GM18868 (cell line): ENCODE measurements at regions not wholly inside any gene's neighbourhood (a gene's known extent, or its start where the extent isn't known, plus 50 kb on each side); places are given as distances from the start of the nearest gene placed in this dataset.
A peak's percentile ranks its signal among the peaks of the same experiment; 100 is the strongest.
"Not testable (repeated sequence)": the region's sequence is repeated elsewhere in the genome, so short reads cannot be mapped to it uniquely, and the experiment has no call there.

Experiments used
- ATAC-seq: cut with Tn5 transposase; IDR thresholded peaks from one replicate; pipeline ENCODE4 v1.9.1; 2021; ENCODE audit warnings: mild to moderate bottlenecking, moderate library complexity; ENCODE audit not compliant: unreplicated experiment

GRCh38 chr9:66152406-66152805 is 415.5 kb downstream of the FOXD4L4 start:
- ATAC-seq: not testable (repeated sequence)

DNA sequence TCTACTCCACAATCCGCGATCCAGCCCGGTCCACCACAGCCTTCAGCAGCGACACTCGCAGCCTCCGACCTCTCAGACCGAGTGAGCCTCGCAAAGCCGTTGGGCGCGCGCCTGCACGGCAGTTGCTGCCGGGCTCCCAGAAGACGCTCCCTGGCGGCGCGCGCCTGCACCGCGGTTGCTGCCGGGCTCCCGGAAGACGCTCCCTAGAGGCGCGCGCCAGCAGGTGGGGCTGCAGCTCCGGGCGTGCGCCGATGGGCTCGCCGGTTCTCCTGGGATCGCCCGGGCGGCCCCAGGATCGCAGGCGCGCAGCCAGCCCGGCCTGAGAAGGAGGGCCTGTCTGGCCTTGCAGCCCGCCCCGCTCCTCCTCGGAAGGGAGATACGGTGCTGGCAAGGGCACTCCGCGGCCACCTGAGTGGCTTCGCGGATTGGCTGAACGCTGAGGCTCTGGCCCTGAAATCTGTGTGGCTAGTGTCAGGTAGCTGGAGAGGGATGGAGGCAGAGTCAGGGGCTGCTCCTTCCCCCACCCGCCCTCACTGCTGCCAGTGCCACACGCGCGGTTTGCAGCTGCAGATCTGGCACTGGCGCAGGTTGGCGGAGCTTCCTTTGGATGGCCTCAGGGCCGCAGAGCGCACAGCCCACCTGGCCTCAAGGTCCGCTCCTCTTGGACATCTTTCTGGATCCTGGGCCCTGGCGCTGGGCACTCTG is 416.2 kb downstream of the FOXD4L4 start:
- ATAC-seq: peak; percentile 100

- ATAC-seq: not testable (repeated sequence)
These were observed 417.2 kb downstream of the FOXD4L4 start for GRCh38 chr9:66153971-66154691.

DNA sequence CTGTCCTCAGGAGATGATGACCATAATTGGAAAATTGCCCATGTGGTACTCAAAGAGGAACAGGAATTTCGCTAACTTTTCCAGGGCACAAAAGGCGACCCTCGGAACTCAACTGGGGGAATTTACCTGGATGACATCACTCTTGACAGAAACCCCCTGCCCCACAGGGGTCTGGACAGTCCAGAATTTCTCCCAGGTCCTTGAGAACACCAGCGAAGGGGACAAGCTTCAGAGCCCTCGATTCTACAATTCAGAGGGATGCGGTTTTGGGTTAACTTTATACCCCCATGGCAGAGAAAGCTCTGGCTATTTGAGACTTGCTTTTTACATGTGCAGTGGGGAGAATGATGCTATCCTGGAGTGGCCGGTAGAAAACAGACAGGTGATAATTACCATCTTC is 445.4 kb downstream of the FOXD4L4 start:
- not testable (repeated sequence) for ATAC-seq

DNA sequence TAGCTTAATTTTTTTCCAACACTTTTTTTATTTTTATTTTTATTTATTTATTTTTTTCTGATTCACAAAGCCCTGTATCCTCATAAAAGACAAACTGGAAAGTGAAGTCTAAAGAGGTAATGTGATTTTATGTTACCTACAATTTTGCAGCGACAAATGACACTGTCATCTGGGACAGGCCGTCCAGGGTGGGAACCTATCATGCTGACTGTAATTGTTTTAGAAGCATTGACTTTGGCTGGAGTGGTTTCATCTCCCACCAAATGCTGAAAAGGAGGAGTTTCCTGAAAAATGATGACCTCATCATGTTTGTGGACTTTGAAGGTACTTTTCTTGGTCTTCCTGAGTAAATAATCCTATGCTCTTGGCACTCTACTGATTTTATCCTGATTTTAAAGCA is 446.7 kb downstream of the FOXD4L4 start:
- not testable (repeated sequence) for ATAC-seq

DNA sequence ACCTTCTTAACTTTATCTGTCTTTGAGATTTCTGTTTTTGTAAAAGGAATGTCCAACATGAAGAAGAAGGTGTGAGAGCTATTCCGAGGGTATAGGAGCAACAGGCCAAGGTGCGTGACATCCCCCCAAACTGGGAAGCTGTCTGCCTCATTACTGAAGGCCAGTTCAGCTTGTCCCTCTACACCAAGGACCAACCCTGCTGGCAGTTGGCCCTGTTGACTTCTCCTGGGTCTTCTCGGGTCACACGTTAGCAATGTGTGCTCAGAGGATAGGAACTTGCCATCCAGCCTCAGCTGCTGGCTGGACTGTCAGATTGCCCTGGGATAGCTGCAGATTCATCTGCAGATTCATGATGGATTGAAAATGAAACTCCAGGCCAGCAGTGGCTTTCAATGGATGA is 460.3 kb downstream of the FOXD4L4 start:
- ATAC-seq: not testable (repeated sequence)

- not testable (repeated sequence) for ATAC-seq
These were observed 461.5 kb downstream of the FOXD4L4 start for GRCh38 chr9:66198421-66198820.

DNA sequence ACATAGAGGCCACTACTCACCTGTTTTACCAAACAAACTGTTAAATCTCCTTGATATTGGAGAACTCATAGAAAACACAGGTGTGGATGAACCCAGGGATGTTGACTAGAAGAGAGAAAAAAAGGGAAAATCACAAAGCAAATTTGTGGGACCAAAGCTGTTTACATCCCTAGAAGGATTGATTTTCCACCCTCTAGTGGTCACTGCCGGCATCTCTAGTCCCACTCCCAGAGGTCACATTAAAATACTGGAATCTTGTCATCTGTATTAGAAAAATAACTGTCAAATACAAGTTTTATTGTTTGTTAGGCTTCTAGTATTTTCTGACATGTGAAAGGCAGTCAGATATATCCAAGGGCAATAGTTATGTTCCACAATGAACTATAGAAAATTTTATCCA is 469.7 kb downstream of the FOXD4L4 start:
- ATAC-seq: peak; percentile 86

DNA sequence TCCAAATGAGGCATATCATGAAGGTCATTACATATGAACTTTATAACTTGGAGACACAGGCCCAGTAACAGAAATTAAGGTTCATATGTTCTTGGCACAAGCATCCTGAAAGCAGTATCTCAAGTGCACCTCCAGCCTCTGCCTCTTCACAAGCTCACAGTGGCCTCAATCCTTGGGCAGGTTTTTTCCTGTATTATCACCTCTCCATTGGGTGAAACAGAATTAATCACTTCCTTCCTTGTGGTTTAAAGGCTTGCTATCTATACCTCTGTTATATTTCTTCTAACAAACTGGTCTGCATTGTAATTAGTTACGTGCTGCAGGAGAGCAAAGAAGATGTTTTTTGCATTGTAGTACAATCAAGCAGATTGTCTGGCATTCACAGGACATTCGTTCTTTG is 471.0 kb downstream of the FOXD4L4 start:
- ATAC-seq: not testable (repeated sequence)

DNA sequence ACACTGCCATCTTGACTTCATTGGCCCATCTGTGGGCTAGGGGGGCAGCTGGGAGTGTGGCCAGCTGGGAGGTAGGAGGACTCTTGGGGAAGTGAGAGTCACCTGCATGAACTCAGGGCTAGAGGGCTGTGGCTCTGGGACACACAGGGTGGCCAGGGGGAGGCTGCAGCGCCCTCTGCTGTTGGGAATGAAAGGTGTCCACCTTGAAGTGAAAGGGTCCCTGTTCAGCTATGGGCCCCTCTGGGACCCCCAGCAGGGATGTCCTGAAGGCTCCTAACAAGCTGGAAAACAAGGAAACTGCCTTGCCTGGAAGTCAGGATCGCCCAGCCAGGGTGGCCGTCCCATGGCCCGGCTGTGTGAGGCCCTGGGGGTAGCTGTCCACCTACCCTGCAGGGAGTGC is 507.8 kb downstream of the FOXD4L4 start:
- not testable (repeated sequence) for ATAC-seq

DNA sequence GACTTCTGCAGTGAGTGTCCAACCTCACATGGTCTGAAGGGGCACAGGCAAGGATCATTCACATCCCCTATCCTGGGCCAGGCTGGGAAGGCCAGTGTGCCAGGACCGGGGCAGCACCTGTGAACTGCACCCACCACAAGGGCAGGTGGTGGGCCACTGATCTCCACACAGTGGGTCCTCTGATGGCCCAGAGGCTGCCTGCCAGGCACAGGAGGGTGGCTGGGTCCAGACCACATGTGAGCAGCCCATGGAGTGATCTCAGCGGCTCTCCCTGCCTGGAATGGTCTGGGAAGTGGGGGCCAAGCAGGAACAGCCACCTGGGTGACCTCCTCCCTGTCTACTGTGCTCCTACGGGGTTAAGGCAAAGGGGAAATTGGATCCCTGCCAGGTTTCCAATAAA is 508.5 kb downstream of the FOXD4L4 start:
- not testable (repeated sequence) for ATAC-seq

- not testable (repeated sequence) for ATAC-seq
These were observed 520.6 kb downstream of the FOXD4L4 start for GRCh38 chr9:66257581-66257980.

- ATAC-seq: not testable (repeated sequence)
These were observed 524.6 kb downstream of the FOXD4L4 start for GRCh38 chr9:66261576-66261975.

DNA sequence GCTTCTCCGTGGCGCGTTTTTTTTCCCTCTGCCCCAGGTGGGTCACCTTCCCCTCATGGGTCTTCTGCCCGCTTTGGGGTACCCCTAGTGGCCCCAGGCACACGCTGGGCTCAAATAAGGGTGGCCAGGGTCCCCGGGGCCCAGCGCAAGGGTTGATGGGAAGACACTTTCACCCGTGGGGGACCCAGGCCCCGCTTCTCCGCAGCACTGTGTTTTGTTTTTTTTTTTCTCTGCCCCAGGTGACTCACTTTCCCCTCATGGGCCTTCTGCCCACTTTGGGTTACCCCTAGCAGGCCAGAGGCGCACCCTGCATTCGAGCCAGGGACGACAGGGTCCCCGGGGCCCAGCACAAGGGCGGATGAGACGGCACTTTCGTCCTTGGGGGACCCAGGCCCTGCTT is 526.7 kb downstream of the FOXD4L4 start:
- not testable (repeated sequence) for ATAC-seq

DNA sequence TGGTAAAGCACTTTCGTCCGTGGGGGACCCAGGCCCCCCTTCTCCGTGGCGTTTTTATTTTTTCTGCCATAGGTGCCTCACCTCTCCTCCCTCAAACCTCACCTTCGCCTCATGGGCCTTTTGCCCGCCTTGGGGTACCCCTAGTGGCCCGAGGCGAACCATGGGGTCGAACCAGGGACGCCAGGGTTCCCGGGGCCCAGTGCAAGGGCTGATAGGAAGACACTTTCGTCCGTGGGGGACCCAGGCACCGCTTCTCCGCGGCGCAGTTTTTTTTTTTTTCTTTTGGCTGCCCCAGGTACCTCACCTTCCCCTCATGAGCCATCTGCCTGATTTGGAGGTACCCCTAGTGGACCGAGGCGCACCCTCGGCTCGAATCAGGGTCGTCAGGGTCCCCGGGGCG is 527.8 kb downstream of the FOXD4L4 start:
- ATAC-seq: not testable (repeated sequence)

DNA sequence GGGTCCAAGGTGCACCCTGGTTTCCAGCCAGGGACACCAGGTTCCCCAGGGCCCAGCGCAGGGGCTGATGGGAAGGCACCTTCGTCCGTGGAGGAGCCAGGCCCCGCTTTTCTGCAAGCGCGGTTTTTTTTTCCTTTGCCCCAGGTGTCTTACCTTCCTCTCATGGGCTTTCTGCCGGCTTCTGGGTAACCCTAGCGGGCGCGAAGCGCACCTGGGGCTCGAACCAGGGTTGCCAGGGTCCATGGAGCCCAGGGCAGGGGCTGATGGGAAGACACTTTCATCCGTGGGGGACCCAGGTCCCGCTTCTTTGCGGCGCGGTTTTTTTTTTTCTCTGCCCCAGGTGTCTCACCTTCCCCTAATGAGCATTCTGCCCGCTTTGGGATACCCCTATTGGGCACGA is 529.3 kb downstream of the FOXD4L4 start:
- not testable (repeated sequence) for ATAC-seq

GRCh38 chr9:66266856-66267430 is 530.0 kb downstream of the FOXD4L4 start:
- ATAC-seq: not testable (repeated sequence)

DNA sequence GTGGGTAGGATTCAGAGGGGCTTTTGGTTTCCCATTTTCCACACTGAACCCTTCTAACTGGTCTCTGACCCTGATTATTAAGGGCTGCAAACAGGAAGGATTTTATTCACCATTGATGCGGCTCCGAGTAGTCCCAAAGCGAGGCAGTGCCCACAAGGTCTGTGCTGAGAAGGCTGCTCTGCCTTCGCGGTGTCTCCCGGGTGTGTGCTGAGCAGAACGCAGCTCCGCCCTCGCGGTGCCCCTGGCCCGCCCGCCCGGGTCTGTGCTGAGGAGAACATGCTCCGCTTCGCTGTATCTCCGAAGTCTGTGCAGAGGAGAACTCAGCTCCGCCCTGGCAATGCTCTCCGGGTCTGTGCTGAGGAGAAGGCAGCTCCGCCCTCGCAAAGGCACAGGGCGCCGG is 530.7 kb downstream of the FOXD4L4 start:
- ATAC-seq: peak; percentile 62

DNA sequence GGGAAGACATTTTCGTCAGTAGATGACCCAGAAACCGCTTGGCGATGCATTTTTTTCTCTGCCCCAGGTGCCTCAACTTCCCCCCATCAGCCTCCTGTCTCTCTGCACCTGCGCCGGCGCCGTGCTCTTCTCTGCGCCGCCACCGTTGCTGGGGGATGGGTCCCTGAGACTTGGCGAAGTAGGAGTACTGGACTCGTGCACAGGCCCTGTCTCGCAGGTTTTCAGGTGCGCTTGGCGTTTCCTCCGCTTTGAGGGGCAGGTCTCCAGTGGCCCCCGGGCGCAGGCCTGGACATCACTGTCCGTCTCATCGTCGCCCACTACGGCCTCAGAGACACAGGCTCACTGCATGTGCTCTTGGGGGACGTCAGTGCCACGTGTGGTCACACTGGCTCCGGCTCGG is 532.1 kb downstream of the FOXD4L4 start:
- not testable (repeated sequence) for ATAC-seq

GRCh38 chr9:66269783-66270182 is 532.8 kb downstream of the FOXD4L4 start:
- ATAC-seq: not testable (repeated sequence)

- not testable (repeated sequence) for ATAC-seq
These were observed 541.9 kb downstream of the FOXD4L4 start for GRCh38 chr9:66278809-66279208.
